ENCODE measurements at regions not wholly inside any gene's neighbourhood (a gene's known extent, or its start where the extent isn't known, plus 50 kb on each side); places are given as distances from the start of the nearest gene placed in this dataset.

DNA sequence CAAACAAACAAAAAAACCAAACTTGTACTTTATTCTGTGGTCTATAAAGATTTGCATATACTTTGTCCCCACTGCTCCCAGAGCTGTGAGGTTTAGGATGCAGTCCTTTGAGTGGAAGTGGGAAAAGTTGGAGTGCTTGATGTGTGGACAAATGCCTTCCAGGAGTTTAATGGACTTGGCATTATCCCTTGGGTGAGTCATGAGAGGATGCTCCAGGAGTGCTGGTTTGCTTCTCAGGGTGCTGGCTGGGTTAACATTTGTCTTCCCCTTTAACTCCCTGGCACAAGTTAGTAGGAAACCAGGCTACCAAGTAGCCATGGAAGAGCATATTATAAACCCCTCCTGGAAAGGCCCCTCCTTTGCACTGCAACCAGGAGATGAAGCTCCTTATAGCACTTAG lies 417.4 kb upstream of the RIOK2 start:
- no peak for TF ChIP-seq TCF7L2 (IDR thresholded peaks at IDR 0.05; ENCODE audit: low read depth, low read length)
- TF ChIP-seq, protein P1, sequence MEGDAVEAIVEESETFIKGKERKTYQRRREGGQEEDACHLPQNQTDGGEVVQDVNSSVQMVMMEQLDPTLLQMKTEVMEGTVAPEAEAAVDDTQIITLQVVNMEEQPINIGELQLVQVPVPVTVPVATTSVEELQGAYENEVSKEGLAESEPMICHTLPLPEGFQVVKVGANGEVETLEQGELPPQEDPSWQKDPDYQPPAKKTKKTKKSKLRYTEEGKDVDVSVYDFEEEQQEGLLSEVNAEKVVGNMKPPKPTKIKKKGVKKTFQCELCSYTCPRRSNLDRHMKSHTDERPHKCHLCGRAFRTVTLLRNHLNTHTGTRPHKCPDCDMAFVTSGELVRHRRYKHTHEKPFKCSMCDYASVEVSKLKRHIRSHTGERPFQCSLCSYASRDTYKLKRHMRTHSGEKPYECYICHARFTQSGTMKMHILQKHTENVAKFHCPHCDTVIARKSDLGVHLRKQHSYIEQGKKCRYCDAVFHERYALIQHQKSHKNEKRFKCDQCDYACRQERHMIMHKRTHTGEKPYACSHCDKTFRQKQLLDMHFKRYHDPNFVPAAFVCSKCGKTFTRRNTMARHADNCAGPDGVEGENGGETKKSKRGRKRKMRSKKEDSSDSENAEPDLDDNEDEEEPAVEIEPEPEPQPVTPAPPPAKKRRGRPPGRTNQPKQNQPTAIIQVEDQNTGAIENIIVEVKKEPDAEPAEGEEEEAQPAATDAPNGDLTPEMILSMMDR (IDR thresholded peaks at IDR 0.05): no peak
- TF ChIP-seq SIN3A (IDR thresholded peaks at IDR 0.05; ENCODE audit: borderline replicate concordance, insufficient read depth, low read depth, low read length): no peak
- TF ChIP-seq POLR2AphosphoS5 (IDR thresholded peaks at IDR 0.05; ENCODE audit: low read depth, low read length): no peak
- TF ChIP-seq, protein P2, sequence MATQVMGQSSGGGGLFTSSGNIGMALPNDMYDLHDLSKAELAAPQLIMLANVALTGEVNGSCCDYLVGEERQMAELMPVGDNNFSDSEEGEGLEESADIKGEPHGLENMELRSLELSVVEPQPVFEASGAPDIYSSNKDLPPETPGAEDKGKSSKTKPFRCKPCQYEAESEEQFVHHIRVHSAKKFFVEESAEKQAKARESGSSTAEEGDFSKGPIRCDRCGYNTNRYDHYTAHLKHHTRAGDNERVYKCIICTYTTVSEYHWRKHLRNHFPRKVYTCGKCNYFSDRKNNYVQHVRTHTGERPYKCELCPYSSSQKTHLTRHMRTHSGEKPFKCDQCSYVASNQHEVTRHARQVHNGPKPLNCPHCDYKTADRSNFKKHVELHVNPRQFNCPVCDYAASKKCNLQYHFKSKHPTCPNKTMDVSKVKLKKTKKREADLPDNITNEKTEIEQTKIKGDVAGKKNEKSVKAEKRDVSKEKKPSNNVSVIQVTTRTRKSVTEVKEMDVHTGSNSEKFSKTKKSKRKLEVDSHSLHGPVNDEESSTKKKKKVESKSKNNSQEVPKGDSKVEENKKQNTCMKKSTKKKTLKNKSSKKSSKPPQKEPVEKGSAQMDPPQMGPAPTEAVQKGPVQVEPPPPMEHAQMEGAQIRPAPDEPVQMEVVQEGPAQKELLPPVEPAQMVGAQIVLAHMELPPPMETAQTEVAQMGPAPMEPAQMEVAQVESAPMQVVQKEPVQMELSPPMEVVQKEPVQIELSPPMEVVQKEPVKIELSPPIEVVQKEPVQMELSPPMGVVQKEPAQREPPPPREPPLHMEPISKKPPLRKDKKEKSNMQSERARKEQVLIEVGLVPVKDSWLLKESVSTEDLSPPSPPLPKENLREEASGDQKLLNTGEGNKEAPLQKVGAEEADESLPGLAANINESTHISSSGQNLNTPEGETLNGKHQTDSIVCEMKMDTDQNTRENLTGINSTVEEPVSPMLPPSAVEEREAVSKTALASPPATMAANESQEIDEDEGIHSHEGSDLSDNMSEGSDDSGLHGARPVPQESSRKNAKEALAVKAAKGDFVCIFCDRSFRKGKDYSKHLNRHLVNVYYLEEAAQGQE (IDR thresholded peaks at IDR 0.05; ENCODE audit: insufficient read depth in 1 of 2, low read depth in 2 of 2, low read length in 1 of 2): no peak
- ChIA-PET POLR2A (no interaction called here), CTCF (interaction anchor here (0.6 kb wide), 1 partner anchor 97 kb away, joined by 3 read pairs; no protein-coding TSS in a partner anchor)
- ATAC-seq (no peak), DNase-seq (ENCODE audit: low read depth, low spot score) (no peak)
- Histone ChIP-seq H3K4me3 (ENCODE audit: low read depth in 2 of 2, low read length in 2 of 2) (no peak overlapping the region), H3K9me3 (ENCODE audit: control insufficient read depth, insufficient read depth, low read depth, low read length) (peaks cover 5% of the 10 kb centered on the region; the same call in 1 of the 2 replicates), H3K4me1 (ENCODE audit: control insufficient read depth, insufficient read depth, low read length) (no peaks in the 10 kb centered on the region), H3K36me3 (ENCODE audit: control insufficient read depth, insufficient read depth, low read length) (no peaks in the 10 kb centered on the region), H3K27ac (ENCODE audit: low read length) (no peak overlapping the region), H3K27me3 (ENCODE audit: control insufficient read depth, insufficient read depth, low read length) (no peaks in the 10 kb centered on the region)
- intact Hi-C loops (cut with micrococcal nuclease; ENCODE audit: unreplicated experiment) (no loop called here), in situ Hi-C loops (cut with HindIII; ENCODE audit: low pct_unique_long_range_greater_than_20kb, low sequenced_read_pairs) (no loop called here)
- BruUV-seq (replicated peaks): no TSS peak

DNA sequence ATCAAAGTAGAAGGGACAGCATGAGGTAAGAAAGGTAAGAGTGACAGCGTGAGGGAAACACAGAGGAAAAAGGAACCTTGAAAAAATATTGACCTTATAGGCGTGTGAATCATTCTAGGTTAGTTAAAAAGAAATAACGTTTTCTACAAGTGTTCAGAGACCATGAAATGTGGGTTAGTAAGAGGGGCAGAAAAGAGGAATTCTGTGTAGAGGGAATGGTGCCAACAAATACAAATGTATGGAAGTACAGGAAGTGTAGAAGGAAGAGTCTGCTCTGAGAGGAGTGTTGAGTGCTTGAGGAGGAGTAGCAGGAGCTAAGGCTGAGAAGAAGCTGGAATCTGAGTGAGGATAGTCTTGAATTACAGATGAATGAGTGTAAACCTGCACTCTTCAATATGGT lies 418.6 kb upstream of the RIOK2 start:
- BruUV-seq (replicated peaks): no TSS peak
- ATAC-seq (no peak), DNase-seq (ENCODE audit: low read depth, low spot score) (no peak)
- Histone ChIP-seq H3K4me1 (ENCODE audit: control insufficient read depth, insufficient read depth, low read length) (no peaks in the 10 kb centered on the region), H3K27ac (ENCODE audit: low read length) (no peak overlapping the region), H3K27me3 (ENCODE audit: control insufficient read depth, insufficient read depth, low read length) (no peaks in the 10 kb centered on the region), H3K9me3 (ENCODE audit: control insufficient read depth, insufficient read depth, low read depth, low read length) (peaks cover 5% of the 10 kb centered on the region; the same call in 1 of the 2 replicates), H3K4me3 (ENCODE audit: low read depth in 2 of 2, low read length in 2 of 2) (no peak overlapping the region), H3K36me3 (ENCODE audit: control insufficient read depth, insufficient read depth, low read length) (no peaks in the 10 kb centered on the region)
- in situ Hi-C loops (cut with HindIII; ENCODE audit: low pct_unique_long_range_greater_than_20kb, low sequenced_read_pairs): no loop called here
- CTCF ChIA-PET: no interaction called here
- POLR2A ChIA-PET: no interaction called here
- intact Hi-C loops (cut with micrococcal nuclease; ENCODE audit: unreplicated experiment): no loop called here
- TF ChIP-seq SIN3A (IDR thresholded peaks at IDR 0.05; ENCODE audit: borderline replicate concordance, insufficient read depth, low read depth, low read length) (no peak), TCF7L2 (IDR thresholded peaks at IDR 0.05; ENCODE audit: low read depth, low read length) (no peak), POLR2AphosphoS5 (IDR thresholded peaks at IDR 0.05; ENCODE audit: low read depth, low read length) (no peak)
- TF ChIP-seq, protein P1 (IDR thresholded peaks at IDR 0.05): no peak
- TF ChIP-seq, protein P2 (IDR thresholded peaks at IDR 0.05; ENCODE audit: insufficient read depth in 1 of 2, low read depth in 2 of 2, low read length in 1 of 2): no peak
